ENCODE measurements at regions not wholly inside any gene's neighbourhood (a gene's known extent, or its start where the extent isn't known, plus 50 kb on each side); places are given as distances from the start of the nearest gene placed in this dataset.

GRCh38 chr3:135802171-135802570 lies 163.4 kb upstream of the PPP2R3A start:
- H3K4me1 ChIP-seq (ENCODE audit: control insufficient read depth, insufficient read depth, low read length), result no peaks in the 10 kb centered on the region
- H3K9me3 ChIP-seq (ENCODE audit: control insufficient read depth, insufficient read depth, low read length), result no peaks in the 10 kb centered on the region
- no peak for DNase-seq (ENCODE audit: low read depth, low spot score)
- no CpG with 5 or more reads among the region's 10 CpGs for WGBS (ENCODE audit: insufficient coverage, insufficient read length)
- no peaks in the 10 kb centered on the region for H3K36me3 ChIP-seq (ENCODE audit: control insufficient read depth, insufficient read depth, low read length)
- no peak overlapping the region for H3K4me3 ChIP-seq (ENCODE audit: low read length)
- H3K27ac ChIP-seq (ENCODE audit: low read length), result no peak overlapping the region
- no peaks in the 10 kb centered on the region for H3K27me3 ChIP-seq (ENCODE audit: control insufficient read depth, insufficient read depth, low read length)

DNA sequence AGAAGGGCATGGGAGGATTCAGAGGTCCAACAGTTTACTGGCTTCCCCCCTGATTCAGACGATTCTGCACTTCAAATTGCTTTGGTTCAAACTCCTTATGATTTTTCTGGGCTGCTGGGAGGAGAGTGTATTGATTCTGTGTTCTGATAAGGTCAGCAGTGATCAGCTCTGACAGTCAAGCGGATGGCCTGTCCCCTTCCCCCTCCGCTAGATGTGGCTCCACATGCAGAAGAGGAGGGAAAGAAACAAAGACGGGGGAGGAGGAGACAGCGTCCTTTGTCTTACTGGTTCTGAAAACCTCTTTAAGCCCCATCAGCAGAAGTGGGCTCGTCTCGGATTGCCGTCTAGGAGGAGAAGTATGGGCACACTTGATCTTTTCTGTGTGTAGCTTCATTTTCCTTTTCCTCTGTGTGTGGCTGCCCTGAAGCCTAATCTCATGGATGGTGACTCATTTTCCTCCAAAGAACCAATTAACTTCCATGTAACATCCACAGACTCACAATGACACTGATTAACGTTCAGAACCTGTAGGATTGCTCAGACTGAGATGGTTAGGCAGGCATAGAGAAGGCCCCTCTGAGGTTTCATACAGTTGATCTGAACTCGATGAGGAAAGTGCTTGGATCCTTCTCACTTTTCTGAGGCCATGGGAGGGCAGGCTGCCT lies 162.4 kb upstream of the PPP2R3A start:
- no CpG with 5 or more reads among the region's 10 CpGs for WGBS (ENCODE audit: insufficient coverage, insufficient read length)
- H3K27ac ChIP-seq (ENCODE audit: low read length), result no peak overlapping the region
- no peaks in the 10 kb centered on the region for H3K36me3 ChIP-seq (ENCODE audit: control insufficient read depth, insufficient read depth, low read length)
- no peak for DNase-seq (ENCODE audit: low read depth, low spot score)
- no peaks in the 10 kb centered on the region for H3K4me1 ChIP-seq (ENCODE audit: control insufficient read depth, insufficient read depth, low read length)
- H3K4me3 ChIP-seq (ENCODE audit: low read length), result no peak overlapping the region
- H3K27me3 ChIP-seq (ENCODE audit: control insufficient read depth, insufficient read depth, low read length), result no peaks in the 10 kb centered on the region
- H3K9me3 ChIP-seq (ENCODE audit: control insufficient read depth, insufficient read depth, low read length), result no peaks in the 10 kb centered on the region

DNA sequence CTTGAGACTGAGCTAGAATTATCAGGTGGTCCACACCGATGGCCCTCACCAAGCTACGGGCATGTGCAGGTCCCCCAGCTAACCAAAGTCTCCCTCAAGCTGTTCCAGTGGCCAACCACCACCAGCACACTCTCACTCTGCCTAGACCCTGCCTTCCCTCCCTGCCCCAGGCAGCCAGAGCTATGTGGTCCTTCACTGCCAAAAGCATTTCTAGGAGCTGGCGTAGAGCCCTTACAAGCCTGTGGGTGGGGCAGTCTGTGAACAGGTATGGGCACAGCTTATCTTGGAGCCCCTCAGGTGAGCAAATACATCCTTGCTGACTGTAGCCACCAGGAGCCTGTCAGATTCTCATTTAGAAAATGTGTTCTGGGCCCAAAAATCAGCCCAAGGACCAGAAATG lies 159.8 kb upstream of the PPP2R3A start:
- Histone ChIP-seq H3K4me1 (ENCODE audit: control insufficient read depth, insufficient read depth, low read length) (no peaks in the 10 kb centered on the region), H3K36me3 (ENCODE audit: control insufficient read depth, insufficient read depth, low read length) (no peaks in the 10 kb centered on the region), H3K4me3 (ENCODE audit: low read length) (no peak overlapping the region), H3K9me3 (ENCODE audit: control insufficient read depth, insufficient read depth, low read length) (no peaks in the 10 kb centered on the region), H3K27ac (ENCODE audit: low read length) (no peak overlapping the region), H3K27me3 (ENCODE audit: control insufficient read depth, insufficient read depth, low read length) (no peaks in the 10 kb centered on the region)
- no CpG with 5 or more reads among the region's 3 CpGs for WGBS (ENCODE audit: insufficient coverage, insufficient read length)
- DNase-seq (ENCODE audit: low read depth, low spot score), result no peak

GRCh38 chr3:135806317-135806716 lies 159.2 kb upstream of the PPP2R3A start:
- H3K27me3 ChIP-seq (ENCODE audit: control insufficient read depth, insufficient read depth, low read length), result no peaks in the 10 kb centered on the region
- H3K4me3 ChIP-seq (ENCODE audit: low read length), result no peak overlapping the region
- no peak for DNase-seq (ENCODE audit: low read depth, low spot score)
- H3K36me3 ChIP-seq (ENCODE audit: control insufficient read depth, insufficient read depth, low read length), result no peaks in the 10 kb centered on the region
- no peaks in the 10 kb centered on the region for H3K9me3 ChIP-seq (ENCODE audit: control insufficient read depth, insufficient read depth, low read length)
- no peak overlapping the region for H3K27ac ChIP-seq (ENCODE audit: low read length)
- H3K4me1 ChIP-seq (ENCODE audit: control insufficient read depth, insufficient read depth, low read length), result no peaks in the 10 kb centered on the region
- no CpG with 5 or more reads among the region's 4 CpGs for WGBS (ENCODE audit: insufficient coverage, insufficient read length)

DNA sequence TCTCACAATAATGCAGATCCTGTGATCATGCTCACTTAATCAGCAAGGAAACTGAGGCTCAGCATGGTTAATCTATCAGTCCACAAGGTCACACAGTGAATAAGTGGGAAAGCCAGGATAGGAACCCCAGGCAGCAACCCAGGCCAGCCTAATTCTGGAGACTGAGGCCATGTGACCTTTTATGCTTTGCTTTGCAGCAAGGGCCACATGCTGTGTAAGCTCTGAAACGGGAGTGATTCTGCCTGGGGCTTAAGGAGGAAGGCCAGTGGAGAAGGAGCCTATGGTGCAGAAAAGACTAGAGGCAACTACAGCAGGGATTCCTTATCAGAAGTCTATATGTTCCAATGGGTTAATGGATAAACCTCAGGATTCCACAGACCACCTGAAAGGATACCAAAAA lies 157.6 kb upstream of the PPP2R3A start:
- no peaks in the 10 kb centered on the region for H3K4me1 ChIP-seq (ENCODE audit: control insufficient read depth, insufficient read depth, low read length)
- H3K27me3 ChIP-seq (ENCODE audit: control insufficient read depth, insufficient read depth, low read length), result no peaks in the 10 kb centered on the region
- no peaks in the 10 kb centered on the region for H3K9me3 ChIP-seq (ENCODE audit: control insufficient read depth, insufficient read depth, low read length)
- no peaks in the 10 kb centered on the region for H3K36me3 ChIP-seq (ENCODE audit: control insufficient read depth, insufficient read depth, low read length)
- no peak overlapping the region for H3K4me3 ChIP-seq (ENCODE audit: low read length)
- WGBS (ENCODE audit: insufficient coverage, insufficient read length), result no CpG with 5 or more reads among the region's 1 CpG
- no peak for DNase-seq (ENCODE audit: low read depth, low spot score)
- no peak overlapping the region for H3K27ac ChIP-seq (ENCODE audit: low read length)

GRCh38 chr3:135809021-135809634 lies 156.4 kb upstream of the PPP2R3A start:
- no peak overlapping the region for H3K4me3 ChIP-seq (ENCODE audit: low read length)
- no peaks in the 10 kb centered on the region for H3K9me3 ChIP-seq (ENCODE audit: control insufficient read depth, insufficient read depth, low read length)
- H3K27me3 ChIP-seq (ENCODE audit: control insufficient read depth, insufficient read depth, low read length), result no peaks in the 10 kb centered on the region
- no peak for DNase-seq (ENCODE audit: low read depth, low spot score)
- no CpG with 5 or more reads among the region's 4 CpGs for WGBS (ENCODE audit: insufficient coverage, insufficient read length)
- H3K27ac ChIP-seq (ENCODE audit: low read length), result no peak overlapping the region
- H3K4me1 ChIP-seq (ENCODE audit: control insufficient read depth, insufficient read depth, low read length), result no peaks in the 10 kb centered on the region
- no peaks in the 10 kb centered on the region for H3K36me3 ChIP-seq (ENCODE audit: control insufficient read depth, insufficient read depth, low read length)

DNA sequence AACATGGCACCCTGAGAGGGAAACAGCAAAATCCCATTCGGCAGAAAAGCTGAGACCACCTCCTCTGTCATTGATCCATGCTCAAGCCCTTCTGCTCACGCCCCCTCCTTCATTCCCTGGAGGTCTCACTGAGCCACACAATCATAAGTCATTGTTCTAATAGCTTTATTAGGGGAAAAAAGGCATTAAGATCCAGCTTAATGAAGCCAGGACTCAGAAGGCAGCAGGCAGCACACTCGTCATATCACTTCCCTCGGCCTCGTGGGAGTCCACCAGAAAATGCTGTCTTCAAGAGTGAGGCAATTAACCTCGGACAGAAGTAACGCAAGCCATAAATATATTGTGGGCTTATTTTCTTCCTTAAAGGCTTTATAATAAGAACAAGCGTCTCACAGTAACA lies 153.9 kb upstream of the PPP2R3A start:
- Histone ChIP-seq H3K4me3 (ENCODE audit: low read length) (no peak overlapping the region), H3K27ac (ENCODE audit: low read length) (no peak overlapping the region), H3K27me3 (ENCODE audit: control insufficient read depth, insufficient read depth, low read length) (no peaks in the 10 kb centered on the region), H3K9me3 (ENCODE audit: control insufficient read depth, insufficient read depth, low read length) (no peaks in the 10 kb centered on the region), H3K4me1 (ENCODE audit: control insufficient read depth, insufficient read depth, low read length) (no peaks in the 10 kb centered on the region), H3K36me3 (ENCODE audit: control insufficient read depth, insufficient read depth, low read length) (no peaks in the 10 kb centered on the region)
- DNase-seq (ENCODE audit: low read depth, low spot score), result no peak
- no CpG with 5 or more reads among the region's 8 CpGs for WGBS (ENCODE audit: insufficient coverage, insufficient read length)

GRCh38 chr3:135812057-135812456 lies 153.5 kb upstream of the PPP2R3A start:
- WGBS (ENCODE audit: insufficient coverage, insufficient read length), result no CpG with 5 or more reads among the region's 7 CpGs
- Histone ChIP-seq H3K27me3 (ENCODE audit: control insufficient read depth, insufficient read depth, low read length) (no peaks in the 10 kb centered on the region), H3K9me3 (ENCODE audit: control insufficient read depth, insufficient read depth, low read length) (no peaks in the 10 kb centered on the region)

GRCh38 chr3:135834465-135834864 lies 131.1 kb upstream of the PPP2R3A start:
- no peaks in the 10 kb centered on the region for H3K36me3 ChIP-seq (ENCODE audit: control insufficient read depth, insufficient read depth, low read length)
- DNase-seq (ENCODE audit: low read depth, low spot score), result no peak
- H3K27ac ChIP-seq (ENCODE audit: low read length), result no peak overlapping the region
- H3K4me3 ChIP-seq (ENCODE audit: low read length), result no peak overlapping the region
- H3K9me3 ChIP-seq (ENCODE audit: control insufficient read depth, insufficient read depth, low read length), result no peaks in the 10 kb centered on the region
- no peaks in the 10 kb centered on the region; the same call in 1 of the 2 replicates for H3K4me1 ChIP-seq (ENCODE audit: control insufficient read depth, insufficient read depth, low read length)
- H3K27me3 ChIP-seq (ENCODE audit: control insufficient read depth, insufficient read depth, low read length), result no peaks in the 10 kb centered on the region

More at GRCh38 chr3:135812057-135812456, 153.5 kb upstream of the PPP2R3A start:
- no peak for DNase-seq (ENCODE audit: low read depth, low spot score)
- H3K36me3 ChIP-seq (ENCODE audit: control insufficient read depth, insufficient read depth, low read length), result no peaks in the 10 kb centered on the region
- H3K4me1 ChIP-seq (ENCODE audit: control insufficient read depth, insufficient read depth, low read length), result no peaks in the 10 kb centered on the region
- H3K27ac ChIP-seq (ENCODE audit: low read length), result no peak overlapping the region
- H3K4me3 ChIP-seq (ENCODE audit: low read length), result no peak overlapping the region

DNA sequence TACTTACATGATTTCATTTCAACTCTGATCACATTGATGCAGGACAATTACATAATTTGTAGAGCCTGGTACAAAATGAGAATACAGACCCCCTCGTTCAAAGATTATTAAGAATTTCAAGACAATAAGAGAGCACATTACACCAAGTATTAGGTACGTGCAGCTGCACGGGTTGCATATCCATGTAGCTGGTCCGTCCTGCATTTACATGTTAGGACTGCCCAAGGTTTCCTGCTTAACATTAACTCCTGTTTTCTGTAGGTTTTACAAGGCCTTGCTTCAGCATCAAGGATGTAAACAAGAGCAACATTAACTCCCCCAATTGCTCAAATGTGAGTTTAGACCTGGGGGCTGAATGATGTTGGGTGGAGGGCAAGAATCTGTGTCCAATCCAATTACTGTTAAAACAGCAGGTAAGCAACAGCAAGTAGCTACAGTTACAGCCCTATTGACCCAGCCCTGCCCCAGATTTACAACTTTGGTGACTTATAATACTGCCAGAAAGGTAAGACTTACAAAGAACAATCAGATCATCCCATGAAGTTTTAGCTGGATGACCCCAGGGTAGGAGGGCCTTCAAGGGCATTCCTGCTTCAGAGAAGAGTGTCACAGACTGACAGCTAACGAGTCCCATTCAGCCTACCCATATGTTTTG lies 127.4 kb upstream of the PPP2R3A start:
- Histone ChIP-seq H3K27ac (ENCODE audit: low read length) (no peak overlapping the region), H3K9me3 (ENCODE audit: control insufficient read depth, insufficient read depth, low read length) (no peaks in the 10 kb centered on the region), H3K36me3 (ENCODE audit: control insufficient read depth, insufficient read depth, low read length) (no peaks in the 10 kb centered on the region), H3K4me1 (ENCODE audit: control insufficient read depth, insufficient read depth, low read length) (no peaks in the 10 kb centered on the region; the same call in 1 of the 2 replicates), H3K4me3 (ENCODE audit: low read length) (no peak overlapping the region), H3K27me3 (ENCODE audit: control insufficient read depth, insufficient read depth, low read length) (no peaks in the 10 kb centered on the region)
- DNase-seq (ENCODE audit: low read depth, low spot score), result no peak
- no CpG with 5 or more reads among the region's 5 CpGs for WGBS (ENCODE audit: insufficient coverage, insufficient read length)
